Right forelimb (tissue), 1 donor: ENCODE measurements at regions not wholly inside any gene's neighbourhood (a gene's known extent, or its start where the extent isn't known, plus 50 kb on each side); places are given as distances from the start of the nearest gene placed in this dataset.
"Not testable (repeated sequence)": the region's sequence is repeated elsewhere in the genome, so short reads cannot be mapped to it uniquely, and the experiment has no call there.

Experiments
- DNase-seq: peaks from one replicate; pipeline ENCODE4 v3.0.0-alpha.2; 2018

GRCh38 chr1:183753464-183753891 is 51.4 kb upstream of the RGL1 start:
- no peak for DNase-seq

GRCh38 chr1:183744132-183744913 is 60.6 kb upstream of the RGL1 start:
- no peak for DNase-seq

- no peak for DNase-seq
These were observed 62.6 kb upstream of the RGL1 start for GRCh38 chr1:183742355-183742754.

- no peak for DNase-seq
These were observed 65.1 kb upstream of the RGL1 start for GRCh38 chr1:183739741-183740271.

GRCh38 chr1:183739082-183739481 is 65.8 kb upstream of the RGL1 start:
- no peak for DNase-seq

GRCh38 chr1:183737916-183738315 is 67.0 kb upstream of the RGL1 start:
- DNase-seq = not testable (repeated sequence)

GRCh38 chr1:183736343-183736742 is 68.6 kb upstream of the RGL1 start:
- no peak for DNase-seq

- DNase-seq = no peak
These were observed 69.7 kb upstream of the RGL1 start for GRCh38 chr1:183735069-183735860.

- no peak for DNase-seq
These were observed 70.3 kb upstream of the RGL1 start for GRCh38 chr1:183734543-183735036.

- no peak for DNase-seq
These were observed 71.2 kb upstream of the RGL1 start for GRCh38 chr1:183733715-183734114.

GRCh38 chr1:183732236-183732880 is 72.6 kb upstream of the RGL1 start:
- no peak for DNase-seq

- no peak for DNase-seq
These were observed 73.9 kb upstream of the RGL1 start for GRCh38 chr1:183730886-183731573.

- no peak for DNase-seq
These were observed 74.7 kb upstream of the RGL1 start for GRCh38 chr1:183730107-183730724.

GRCh38 chr1:183726825-183727224 is 73.7 kb upstream of the APOBEC4 start:
- DNase-seq = no peak

GRCh38 chr1:183724350-183725042 is 71.4 kb upstream of the APOBEC4 start:
- no peak for DNase-seq

- no peak for DNase-seq
These were observed 70.5 kb upstream of the APOBEC4 start for GRCh38 chr1:183723571-183723970.

- DNase-seq = no peak
These were observed 67.9 kb upstream of the APOBEC4 start for GRCh38 chr1:183721041-183721440.

GRCh38 chr1:183720028-183720427 is 66.9 kb upstream of the APOBEC4 start:
- DNase-seq = no peak

- DNase-seq = no peak
These were observed 66.2 kb upstream of the APOBEC4 start for GRCh38 chr1:183719289-183719688.

GRCh38 chr1:183716286-183716685 is 63.2 kb upstream of the APOBEC4 start:
- DNase-seq = no peak

GRCh38 chr1:183711741-183712361 is 58.7 kb upstream of the APOBEC4 start:
- DNase-seq = peak; percentile 65
